OCI-LY7 (cell line): ENCODE measurements at regions not wholly inside any gene's neighbourhood (a gene's known extent, or its start where the extent isn't known, plus 50 kb on each side); places are given as distances from the start of the nearest gene placed in this dataset.

Source experiments
- CTCF ChIP-seq: fragments of 200-600 bp; sonication (generic); conservative IDR thresholded peaks from 2 replicates; pipeline ENCODE4 v1.5.1; 2014; ENCODE audit warnings: mild to moderate bottlenecking, antibody characterized with exemption, low read length, moderate library complexity, mixed read lengths
- EZH2phosphoT487 ChIP-seq: fragments of 200-600 bp; sonication (generic); IDR thresholded peaks from 2 replicates; pipeline ENCODE4 v1.6.1; 2018; ENCODE audit warnings: low read depth, borderline replicate concordance, mild to moderate bottlenecking, mixed run types, antibody characterized with exemption, low read length, moderate library complexity, mixed read lengths

GRCh38 chr3:163877805-163878204 is 1200.5 kb downstream of the SI start:
- TF ChIP-seq EZH2phosphoT487 = no peak
- no peak for TF ChIP-seq CTCF
